GM13977 (cell line): ENCODE measurements at regions not wholly inside any gene's neighbourhood (a gene's known extent, or its start where the extent isn't known, plus 50 kb on each side); places are given as distances from the start of the nearest gene placed in this dataset.

Source experiments
- DNase-seq: peaks from one replicate; pipeline ENCODE4 v3.0.0; 2012; ENCODE audit warnings: low spot score
- in situ Hi-C: fragments of 300-500 bp; cut with MboI; formaldehyde crosslinking; loops from one replicate; pipeline ENCODE4 v1.12.0; 2022; ENCODE audit warnings: low sequenced_read_pairs, low pct_unique_long_range_greater_than_20kb, mixed read lengths, inconsistent platforms; ENCODE audit not compliant: unreplicated experiment
- TF ChIP-seq, protein P1 (sequence below): IDR thresholded peaks from 2 replicates; pipeline ENCODE4 v1.5.1; 2012; ENCODE audit warnings: mild to moderate bottlenecking, control low read depth; ENCODE audit not compliant: insufficient read depth; ENCODE audit errors: extremely low read depth, missing control alignments

DNA sequence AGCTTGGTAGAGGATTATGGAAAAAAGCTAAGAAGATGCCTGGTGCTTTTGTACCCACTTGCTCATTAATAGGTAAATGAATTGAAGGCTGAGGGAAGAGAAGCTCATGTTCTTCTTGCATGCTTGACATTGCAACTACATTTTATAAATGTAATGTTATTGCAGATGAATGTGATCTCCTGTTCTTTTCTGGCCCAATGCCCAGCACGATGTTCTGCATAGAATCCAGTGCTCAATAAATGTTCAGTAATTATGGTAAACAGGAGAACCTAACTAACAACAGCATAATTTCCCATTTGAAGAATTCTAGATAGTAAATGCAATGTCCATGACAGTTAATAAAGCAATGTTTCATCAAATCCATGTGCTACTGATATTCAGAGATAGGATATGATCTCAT, 638.2 kb upstream of the SOX9 start:
- in situ Hi-C loops = no loop called here
- TF ChIP-seq, protein P1, sequence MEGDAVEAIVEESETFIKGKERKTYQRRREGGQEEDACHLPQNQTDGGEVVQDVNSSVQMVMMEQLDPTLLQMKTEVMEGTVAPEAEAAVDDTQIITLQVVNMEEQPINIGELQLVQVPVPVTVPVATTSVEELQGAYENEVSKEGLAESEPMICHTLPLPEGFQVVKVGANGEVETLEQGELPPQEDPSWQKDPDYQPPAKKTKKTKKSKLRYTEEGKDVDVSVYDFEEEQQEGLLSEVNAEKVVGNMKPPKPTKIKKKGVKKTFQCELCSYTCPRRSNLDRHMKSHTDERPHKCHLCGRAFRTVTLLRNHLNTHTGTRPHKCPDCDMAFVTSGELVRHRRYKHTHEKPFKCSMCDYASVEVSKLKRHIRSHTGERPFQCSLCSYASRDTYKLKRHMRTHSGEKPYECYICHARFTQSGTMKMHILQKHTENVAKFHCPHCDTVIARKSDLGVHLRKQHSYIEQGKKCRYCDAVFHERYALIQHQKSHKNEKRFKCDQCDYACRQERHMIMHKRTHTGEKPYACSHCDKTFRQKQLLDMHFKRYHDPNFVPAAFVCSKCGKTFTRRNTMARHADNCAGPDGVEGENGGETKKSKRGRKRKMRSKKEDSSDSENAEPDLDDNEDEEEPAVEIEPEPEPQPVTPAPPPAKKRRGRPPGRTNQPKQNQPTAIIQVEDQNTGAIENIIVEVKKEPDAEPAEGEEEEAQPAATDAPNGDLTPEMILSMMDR = no peak
- DNase-seq = no peak

DNA sequence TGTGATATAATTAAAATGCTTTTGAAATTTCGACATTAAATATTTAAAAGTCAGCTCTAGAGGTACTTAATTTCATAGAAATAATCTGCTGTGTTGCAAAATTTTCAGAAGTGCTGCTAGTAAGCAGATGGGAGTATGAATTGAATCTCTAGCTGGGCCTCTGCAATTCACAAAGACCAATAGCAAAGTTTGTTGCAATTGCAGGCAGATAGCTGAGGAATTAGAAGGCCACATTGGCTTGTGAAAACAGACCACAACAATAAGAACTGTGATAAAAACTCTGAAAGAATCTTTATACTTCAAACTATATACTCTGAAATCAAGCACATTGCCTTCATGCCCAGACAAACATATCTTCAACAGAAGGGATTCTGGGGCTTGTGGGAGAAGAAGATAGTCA, 636.3 kb upstream of the SOX9 start:
- in situ Hi-C loops = no loop called here
- no peak for DNase-seq
- TF ChIP-seq, protein P1 = no peak

DNA sequence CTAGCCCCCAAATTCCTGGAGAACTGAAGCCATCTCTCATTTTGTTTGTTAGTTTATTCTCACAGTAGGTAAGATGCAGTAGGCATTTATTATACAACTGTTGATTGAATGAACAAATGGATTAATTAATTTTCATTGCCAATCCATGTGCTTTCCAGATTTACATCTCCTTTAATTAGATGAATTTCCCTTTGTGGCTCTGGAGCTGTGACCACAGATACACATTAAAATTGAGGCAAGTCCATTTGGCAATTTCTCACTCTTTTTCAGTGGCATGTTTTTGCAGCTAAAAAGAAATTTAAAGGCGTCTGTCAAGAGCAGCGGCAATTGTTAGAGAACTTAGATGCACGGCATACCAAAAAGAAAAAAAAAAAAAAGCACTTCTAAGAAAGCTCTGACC, 635.4 kb upstream of the SOX9 start:
- TF ChIP-seq, protein P1 = no peak
- in situ Hi-C loops = no loop called here
- no peak for DNase-seq

DNA sequence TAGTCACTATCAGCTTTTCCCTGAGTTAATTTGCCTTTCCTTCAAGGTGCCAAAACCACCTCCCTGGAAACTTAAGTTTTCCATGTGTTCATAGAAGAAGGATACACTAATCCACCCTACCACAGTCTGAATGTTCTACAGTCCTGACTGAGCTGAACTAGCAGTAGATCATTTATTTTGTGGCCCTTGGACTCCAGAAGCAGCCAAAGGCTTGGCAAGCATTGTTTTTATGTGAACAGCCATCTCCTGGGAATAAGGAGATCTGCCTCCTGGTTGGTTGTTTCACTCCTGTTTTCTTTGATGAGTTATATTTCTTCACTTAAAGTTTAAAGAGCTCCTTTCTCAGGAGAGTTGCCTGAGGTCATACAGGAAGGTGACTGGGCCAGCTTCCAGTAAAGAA, 634.6 kb upstream of the SOX9 start:
- in situ Hi-C loops = no loop called here
- no peak for DNase-seq
- TF ChIP-seq, protein P1 = no peak

DNA sequence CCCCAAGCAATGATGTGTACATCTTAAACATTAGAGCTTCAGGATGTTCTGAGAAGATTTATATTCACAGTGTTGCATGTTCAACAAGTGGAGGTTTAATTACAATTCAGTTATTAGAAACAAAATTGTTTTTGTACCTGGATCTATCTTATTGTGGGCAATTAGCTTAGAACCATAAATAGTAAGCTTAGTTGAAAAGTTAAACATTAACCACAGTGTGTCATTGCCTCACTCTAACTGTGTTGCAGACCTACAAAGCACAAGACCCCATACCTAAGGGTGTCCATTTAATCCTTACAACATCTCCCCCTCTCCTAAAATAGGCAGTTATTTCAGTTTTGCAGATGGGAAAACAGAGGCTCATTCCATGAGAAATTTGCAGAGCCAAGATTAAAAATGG, 632.0 kb upstream of the SOX9 start:
- in situ Hi-C loops = no loop called here
- TF ChIP-seq, protein P1 = no peak
- no peak for DNase-seq

DNA sequence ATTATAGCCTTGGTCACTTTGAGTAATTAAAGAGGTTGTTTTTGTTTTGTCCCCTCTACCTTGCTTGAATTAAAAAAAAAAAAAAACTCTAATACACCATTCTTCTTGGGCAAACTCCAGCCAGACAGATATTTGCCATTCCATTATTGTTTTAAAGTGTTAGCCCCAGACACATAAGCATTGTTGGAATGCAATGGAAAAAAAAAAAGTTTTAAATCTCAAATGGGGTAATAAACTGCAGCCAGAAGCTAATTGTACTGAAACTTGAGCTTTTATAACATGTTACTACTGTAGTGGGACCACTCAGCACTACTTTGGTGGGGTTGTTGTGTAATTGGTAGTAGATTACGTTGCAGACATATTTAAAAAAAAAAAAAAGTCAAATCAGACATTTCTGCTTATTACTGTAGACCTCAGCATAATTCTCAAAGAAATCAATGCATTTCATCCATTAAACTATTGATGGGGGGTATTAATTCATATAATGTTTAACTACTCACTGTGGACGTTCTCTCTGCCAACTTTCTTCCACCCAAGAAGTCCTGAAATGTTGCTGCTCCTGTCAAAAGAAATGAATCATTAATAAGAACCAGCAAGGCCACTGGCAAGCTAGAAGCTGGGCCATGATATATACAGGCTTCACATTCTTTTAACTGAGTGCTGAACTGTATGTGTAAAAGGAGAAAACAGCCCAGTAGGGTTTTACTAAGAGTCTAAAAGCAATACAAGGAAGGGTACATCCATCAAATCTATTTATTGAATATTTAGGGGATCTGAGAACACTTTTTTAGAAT, 626.6 kb upstream of the SOX9 start:
- TF ChIP-seq, protein P1 = no peak
- in situ Hi-C loops = no loop called here
- DNase-seq = no peak

DNA sequence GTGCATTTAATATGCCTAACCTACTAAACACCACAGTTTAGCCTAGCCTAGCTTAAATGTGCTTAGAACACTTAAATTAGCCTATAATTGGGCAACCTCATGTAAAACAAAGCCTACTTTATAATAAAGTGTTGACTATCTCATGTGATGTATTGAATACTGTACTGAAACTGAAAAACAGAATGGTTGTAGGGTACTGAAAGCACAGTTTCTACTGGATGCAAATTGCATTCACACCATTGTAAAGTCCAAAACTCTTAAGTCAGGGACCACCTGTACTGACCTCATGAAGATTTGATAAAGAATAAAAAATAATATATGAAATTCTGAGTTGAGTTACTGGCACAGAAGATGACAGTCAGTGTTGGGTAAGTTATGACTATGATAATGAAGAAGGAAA, 625.4 kb upstream of the SOX9 start:
- in situ Hi-C loops = no loop called here
- TF ChIP-seq, protein P1 = no peak
- DNase-seq = no peak
